Thoracic aorta (tissue), 2 donors: ENCODE measurements at regions not wholly inside any gene's neighbourhood (a gene's known extent, or its start where the extent isn't known, plus 50 kb on each side); places are given as distances from the start of the nearest gene placed in this dataset.

ENCODE experiments used
- ATAC-seq: fragments of 150-250 bp; one replicate; pipeline ENCODE4 v1.8.0; 2017; ENCODE audit warnings: low read depth; ENCODE audit not compliant: insufficient number of reproducible peaks, low FRiP score
- DNase-seq: peaks from one replicate; pipeline ENCODE4 v3.0.0-alpha.2; 2020; ENCODE audit warnings: low spot score
- H3K27ac ChIP-seq, 2 donors: fragments of 200-600 bp; sonication (generic); 1 replicate in 1 of 2; 2 replicates in 1 of 2; pipeline ENCODE4 v1.5.1; 2016; ENCODE audit warnings: mild to moderate bottlenecking in 2 of 2, moderate library complexity in 2 of 2
- H3K27me3 ChIP-seq: fragments of 200-600 bp; sonication (generic); replicated peaks from 2 replicates; pipeline ENCODE4 v1.6.0; 2016; ENCODE audit warnings: mild to moderate bottlenecking; ENCODE audit not compliant: insufficient read depth
- H3K36me3 ChIP-seq: fragments of 200-600 bp; sonication (generic); one replicate; pipeline ENCODE4 v1.5.1; 2016
- H3K4me1 ChIP-seq, 2 donors: fragments of 200-600 bp; sonication (generic); 1 replicate in 1 of 2; 2 replicates in 1 of 2; pipeline versions ENCODE4 v1.5.1 to v1.6.0; 2016; ENCODE audit warnings: low read depth in 2 of 2, mild to moderate bottlenecking in 1 of 2; ENCODE audit not compliant: control insufficient read depth in 1 of 2
- H3K4me3 ChIP-seq: fragments of 200-600 bp; sonication (generic); 2 replicates; pipeline ENCODE4 v1.5.1; 2016; ENCODE audit warnings: mild to moderate bottlenecking
- H3K9me3 ChIP-seq: fragments of 200-600 bp; sonication (generic); 2 replicates; pipeline ENCODE4 v1.5.1; 2016
- TF ChIP-seq, protein P1 (sequence below): fragments of 200-600 bp; sonication (generic); IDR thresholded peaks from one replicate; pipeline ENCODE4 v1.5.1; 2019; ENCODE audit warnings: antibody characterized with exemption

DNA sequence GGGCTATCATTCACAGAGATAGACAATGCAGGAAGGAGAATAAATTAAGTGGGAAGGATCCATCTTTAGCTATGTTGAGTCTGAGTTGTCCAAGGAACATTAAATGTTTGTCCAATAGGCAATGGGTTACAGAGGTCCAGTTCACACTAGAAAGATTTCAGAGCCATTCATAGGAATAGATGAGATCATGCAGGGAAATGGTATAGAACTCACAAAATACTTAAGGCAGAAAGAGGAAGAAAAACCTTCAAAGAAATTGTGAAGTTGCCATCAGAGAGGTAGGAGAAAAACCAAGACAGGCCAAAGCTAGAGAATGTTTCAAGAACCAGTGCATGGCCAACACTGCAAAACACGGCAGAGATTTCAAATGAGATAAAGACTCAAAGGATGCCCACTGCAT is 94.1 kb downstream of the PHLDA1 start:
- no peaks in the 10 kb centered on the region for H3K9me3 ChIP-seq
- ATAC-seq = no peak
- TF ChIP-seq, protein P1, sequence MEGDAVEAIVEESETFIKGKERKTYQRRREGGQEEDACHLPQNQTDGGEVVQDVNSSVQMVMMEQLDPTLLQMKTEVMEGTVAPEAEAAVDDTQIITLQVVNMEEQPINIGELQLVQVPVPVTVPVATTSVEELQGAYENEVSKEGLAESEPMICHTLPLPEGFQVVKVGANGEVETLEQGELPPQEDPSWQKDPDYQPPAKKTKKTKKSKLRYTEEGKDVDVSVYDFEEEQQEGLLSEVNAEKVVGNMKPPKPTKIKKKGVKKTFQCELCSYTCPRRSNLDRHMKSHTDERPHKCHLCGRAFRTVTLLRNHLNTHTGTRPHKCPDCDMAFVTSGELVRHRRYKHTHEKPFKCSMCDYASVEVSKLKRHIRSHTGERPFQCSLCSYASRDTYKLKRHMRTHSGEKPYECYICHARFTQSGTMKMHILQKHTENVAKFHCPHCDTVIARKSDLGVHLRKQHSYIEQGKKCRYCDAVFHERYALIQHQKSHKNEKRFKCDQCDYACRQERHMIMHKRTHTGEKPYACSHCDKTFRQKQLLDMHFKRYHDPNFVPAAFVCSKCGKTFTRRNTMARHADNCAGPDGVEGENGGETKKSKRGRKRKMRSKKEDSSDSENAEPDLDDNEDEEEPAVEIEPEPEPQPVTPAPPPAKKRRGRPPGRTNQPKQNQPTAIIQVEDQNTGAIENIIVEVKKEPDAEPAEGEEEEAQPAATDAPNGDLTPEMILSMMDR = no peak
- H3K27me3 ChIP-seq = no peaks in the 10 kb centered on the region
- DNase-seq = no peak
- no peak overlapping the region for H3K4me3 ChIP-seq
- H3K27ac ChIP-seq = no peak overlapping the region
- no peaks in the 10 kb centered on the region for H3K36me3 ChIP-seq
- H3K4me1 ChIP-seq = peaks cover 15 to 18% of the 10 kb centered on the region in 2 donors

DNA sequence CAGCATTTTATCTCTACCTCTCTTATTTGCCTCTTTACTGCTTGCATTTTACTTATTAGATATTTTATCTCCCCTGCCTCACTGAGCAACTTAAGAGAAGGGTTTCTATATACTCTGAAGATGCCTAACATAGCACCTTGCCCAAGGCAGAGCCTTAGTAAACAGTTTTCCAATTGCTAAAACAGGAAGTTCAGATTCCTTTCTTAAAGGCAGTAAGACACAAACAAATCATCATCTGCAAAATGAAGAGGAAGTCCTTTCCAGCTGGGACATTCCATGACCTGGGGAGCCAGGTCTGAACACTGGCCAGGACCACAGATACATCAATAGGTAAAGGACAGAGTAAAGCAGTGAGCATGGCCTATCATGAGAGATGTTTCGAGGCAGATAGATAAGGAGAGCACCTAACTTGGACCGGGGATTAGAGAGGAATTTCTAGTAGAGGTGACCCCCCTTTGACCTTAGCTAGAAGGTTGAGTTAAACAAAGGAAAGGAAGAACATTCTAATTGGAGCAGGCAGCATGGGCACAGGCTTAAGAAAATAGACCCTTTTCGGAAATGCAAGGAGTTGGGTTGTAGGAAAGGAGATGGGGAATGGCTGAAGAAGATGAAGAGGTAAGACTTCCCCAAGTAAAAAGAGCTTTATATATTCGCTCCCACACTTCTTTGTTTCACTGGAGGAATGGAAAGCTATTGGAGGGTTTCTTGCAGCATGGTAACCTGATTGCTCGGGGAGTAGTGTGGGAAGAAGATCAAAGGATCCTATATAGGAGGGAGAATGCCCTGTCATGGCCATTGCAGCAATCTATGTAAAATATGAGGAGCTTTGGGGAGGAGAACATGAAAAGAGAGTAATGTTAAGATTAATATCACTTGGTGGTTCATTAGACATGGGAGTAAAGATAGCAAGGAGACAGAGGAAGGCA is 94.8 kb downstream of the PHLDA1 start:
- no peak overlapping the region for H3K27ac ChIP-seq
- H3K9me3 ChIP-seq = no peaks in the 10 kb centered on the region
- H3K27me3 ChIP-seq = no peaks in the 10 kb centered on the region
- TF ChIP-seq, protein P1 = no peak
- DNase-seq = no peak
- peaks cover 15 to 18% of the 10 kb centered on the region in 2 donors for H3K4me1 ChIP-seq
- H3K4me3 ChIP-seq = no peak overlapping the region
- no peaks in the 10 kb centered on the region for H3K36me3 ChIP-seq
- ATAC-seq = no peak

DNA sequence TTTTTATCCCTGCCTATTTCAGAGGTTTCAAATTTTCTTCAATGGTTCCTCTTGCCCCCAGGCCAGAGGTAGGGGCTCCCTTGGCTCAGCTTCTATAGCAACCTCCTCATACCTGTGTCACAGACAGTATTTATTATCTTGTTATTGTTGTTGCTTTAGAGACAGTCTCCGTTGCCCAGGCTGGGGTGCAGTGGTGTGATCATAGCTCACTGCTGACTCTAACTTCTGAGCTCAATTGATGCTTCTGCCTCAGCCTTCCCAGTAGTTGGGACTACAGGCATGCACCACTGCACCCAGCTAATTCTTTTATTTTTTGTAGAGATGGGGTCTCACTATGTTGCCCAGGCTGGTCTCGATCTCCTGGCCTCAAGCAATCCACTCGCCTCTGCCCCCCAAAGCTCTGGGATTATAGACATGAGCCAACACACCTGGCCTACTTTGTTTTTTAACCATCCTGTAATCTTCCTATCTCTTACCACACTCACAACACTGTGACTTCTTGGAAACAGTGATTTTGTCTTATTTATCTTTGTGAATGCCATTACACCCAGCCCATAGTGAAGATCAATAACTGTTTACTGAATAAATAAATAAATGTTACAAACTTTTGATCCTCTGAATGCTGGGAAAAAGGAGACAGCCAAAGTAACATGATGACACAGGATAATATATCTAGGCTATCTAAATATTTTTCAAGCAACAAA is 95.9 kb downstream of the PHLDA1 start:
- no peak for ATAC-seq
- no peak for DNase-seq

DNA sequence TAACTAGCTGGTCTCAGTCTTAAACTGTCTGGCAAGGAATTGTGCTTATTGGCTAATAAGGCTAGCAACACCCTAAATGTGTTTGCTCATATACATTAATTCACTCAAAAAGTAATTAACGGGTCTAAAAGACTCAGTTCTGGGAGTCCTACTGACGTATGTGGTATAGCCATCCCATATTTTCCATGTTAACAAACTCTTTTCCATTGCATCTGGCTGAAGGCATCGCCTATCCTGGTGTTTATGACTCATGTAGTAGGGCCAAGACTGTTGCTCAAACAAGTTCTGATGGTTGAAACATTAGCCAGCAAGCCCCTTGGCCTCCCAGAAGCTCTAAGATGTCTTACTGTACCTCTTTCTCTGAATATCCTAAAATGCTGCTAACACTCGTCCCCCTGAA is 98.5 kb downstream of the PHLDA1 start:
- Histone ChIP-seq H3K4me3 (no peak overlapping the region), H3K27ac (no peak overlapping the region), H3K4me1 (peaks cover 15% of the 10 kb centered on the region in 2 donors), H3K36me3 (no peaks in the 10 kb centered on the region), H3K27me3 (no peaks in the 10 kb centered on the region), H3K9me3 (no peaks in the 10 kb centered on the region)
- ATAC-seq = no peak
- DNase-seq = no peak
- TF ChIP-seq, protein P1 = no peak

More for the DNA sequence above, 95.9 kb downstream of the PHLDA1 start:
- Histone ChIP-seq H3K4me3 (no peak overlapping the region), H3K27me3 (no peaks in the 10 kb centered on the region), H3K4me1 (peaks cover 15 to 18% of the 10 kb centered on the region in 2 donors), H3K9me3 (no peaks in the 10 kb centered on the region), H3K36me3 (no peaks in the 10 kb centered on the region), H3K27ac (no peak overlapping the region)
- TF ChIP-seq, protein P1 = no peak

DNA sequence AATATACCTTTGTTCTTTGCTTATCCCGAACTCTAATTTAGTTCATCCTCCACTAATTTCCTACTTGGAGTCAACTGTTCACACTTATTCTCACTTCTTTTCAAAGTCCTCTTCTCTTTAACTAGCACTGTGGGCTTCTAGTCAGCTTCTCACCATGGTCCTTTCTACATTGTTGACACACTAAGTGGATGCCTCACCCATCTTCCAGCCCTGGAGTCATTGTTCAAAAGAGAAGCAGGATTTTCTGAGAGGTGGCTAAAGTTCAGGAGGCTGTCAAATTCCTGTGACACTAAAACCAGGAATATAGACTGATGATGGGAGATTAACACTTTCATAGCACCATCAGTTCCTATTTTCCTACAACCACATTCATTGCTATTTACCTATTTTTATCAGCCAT is 99.3 kb downstream of the PHLDA1 start:
- no peak overlapping the region for H3K4me3 ChIP-seq
- no peak overlapping the region for H3K27ac ChIP-seq
- H3K4me1 ChIP-seq = peaks cover 15% of the 10 kb centered on the region in 2 donors
- no peaks in the 10 kb centered on the region for H3K9me3 ChIP-seq
- TF ChIP-seq, protein P1 = no peak
- no peaks in the 10 kb centered on the region for H3K36me3 ChIP-seq
- ATAC-seq (no peak), DNase-seq (no peak)
- H3K27me3 ChIP-seq = no peaks in the 10 kb centered on the region
